ENCODE measurements at regions not wholly inside any gene's neighbourhood (a gene's known extent, or its start where the extent isn't known, plus 50 kb on each side); places are given as distances from the start of the nearest gene placed in this dataset.
A peak's percentile ranks its signal among the peaks of the same experiment; 100 is the strongest.

- no peak for FAIRE-seq
- intact Hi-C loops (cut with DNase I), result no loop called here
- no peak overlapping the region for H3K9ac ChIP-seq (ENCODE audit: low read length in 3 of 3)
Observed at GRCh38 chr2:81589406-81589805, 1284.9 kb upstream of the LRRTM1 start.

GRCh38 chr2:81583311-81584108, 1279.0 kb upstream of the LRRTM1 start:
- intact Hi-C loops (cut with DNase I), result no loop called here
- TF ChIP-seq CTCF (IDR thresholded peaks at IDR 0.05; ENCODE audit: borderline replicate concordance, extremely low read depth, insufficient read depth), result no peak
- Histone ChIP-seq H3K9ac (ENCODE audit: low read length in 3 of 3) (no peak overlapping the region), H3K36me3 (ENCODE audit: control insufficient read depth in 2 of 3, insufficient read depth in 3 of 3, low read length in 3 of 3) (no peaks in the 10 kb centered on the region), H3K27ac (ENCODE audit: low read depth in 2 of 2, low read length in 2 of 2) (no peak overlapping the region), H3K27me3 (ENCODE audit: control insufficient read depth, insufficient read depth, low read length) (no peaks in the 10 kb centered on the region), H3K4me1 (ENCODE audit: control insufficient read depth in 2 of 3, insufficient read depth in 2 of 3, low read depth in 1 of 3, low read length in 3 of 3) (no peaks in the 10 kb centered on the region), H3K4me3 (ENCODE audit: low read length in 3 of 3) (no peak overlapping the region), H3K9me3 (ENCODE audit: control insufficient read depth in 2 of 3, insufficient read depth in 1 of 3, low read length in 3 of 3) (no peaks in the 10 kb centered on the region)
- DNase-seq (peak in 1 of 5 donors; percentile 45), FAIRE-seq (no peak)

More at GRCh38 chr2:81589406-81589805, 1284.9 kb upstream of the LRRTM1 start:
- Histone ChIP-seq H3K36me3 (ENCODE audit: control insufficient read depth in 2 of 3, insufficient read depth in 3 of 3, low read length in 3 of 3) (no peaks in the 10 kb centered on the region), H3K27me3 (ENCODE audit: control insufficient read depth, insufficient read depth, low read length) (no peaks in the 10 kb centered on the region), H3K4me1 (ENCODE audit: control insufficient read depth in 2 of 3, insufficient read depth in 2 of 3, low read depth in 1 of 3, low read length in 3 of 3) (no peaks in the 10 kb centered on the region), H3K9me3 (ENCODE audit: control insufficient read depth in 2 of 3, insufficient read depth in 1 of 3, low read length in 3 of 3) (no peaks in the 10 kb centered on the region), H3K4me3 (ENCODE audit: low read length in 3 of 3) (no peak overlapping the region), H3K27ac (ENCODE audit: low read depth in 2 of 2, low read length in 2 of 2) (no peak overlapping the region)
- DNase-seq, result peak in 4 of 5 donors; percentile 37 to 64 (median 54)
- TF ChIP-seq CTCF (IDR thresholded peaks at IDR 0.05; ENCODE audit: borderline replicate concordance, extremely low read depth, insufficient read depth), result no peak

- H3K4me1 ChIP-seq (ENCODE audit: control insufficient read depth in 2 of 3, insufficient read depth in 2 of 3, low read depth in 1 of 3, low read length in 3 of 3), result no peaks in the 10 kb centered on the region
- intact Hi-C loops (cut with DNase I), result no loop called here
- H3K27ac ChIP-seq (ENCODE audit: low read depth in 2 of 2, low read length in 2 of 2), result no peak overlapping the region
- H3K9me3 ChIP-seq (ENCODE audit: control insufficient read depth in 2 of 3, insufficient read depth in 1 of 3, low read length in 3 of 3), result no peaks in the 10 kb centered on the region
- FAIRE-seq, result no peak
- no peaks in the 10 kb centered on the region for H3K27me3 ChIP-seq (ENCODE audit: control insufficient read depth, insufficient read depth, low read length)
- H3K9ac ChIP-seq (ENCODE audit: low read length in 3 of 3), result no peak overlapping the region
- H3K4me3 ChIP-seq (ENCODE audit: low read length in 3 of 3), result no peak overlapping the region
- H3K36me3 ChIP-seq (ENCODE audit: control insufficient read depth in 2 of 3, insufficient read depth in 3 of 3, low read length in 3 of 3), result no peaks in the 10 kb centered on the region
- no peak for TF ChIP-seq CTCF (IDR thresholded peaks at IDR 0.05; ENCODE audit: borderline replicate concordance, extremely low read depth, insufficient read depth)
- no peak for DNase-seq
Observed at GRCh38 chr2:81576713-81577112, 1272.2 kb upstream of the LRRTM1 start.
